ENCODE measurements at regions not wholly inside any gene's neighbourhood (a gene's known extent, or its start where the extent isn't known, plus 50 kb on each side); places are given as distances from the start of the nearest gene placed in this dataset.

DNA sequence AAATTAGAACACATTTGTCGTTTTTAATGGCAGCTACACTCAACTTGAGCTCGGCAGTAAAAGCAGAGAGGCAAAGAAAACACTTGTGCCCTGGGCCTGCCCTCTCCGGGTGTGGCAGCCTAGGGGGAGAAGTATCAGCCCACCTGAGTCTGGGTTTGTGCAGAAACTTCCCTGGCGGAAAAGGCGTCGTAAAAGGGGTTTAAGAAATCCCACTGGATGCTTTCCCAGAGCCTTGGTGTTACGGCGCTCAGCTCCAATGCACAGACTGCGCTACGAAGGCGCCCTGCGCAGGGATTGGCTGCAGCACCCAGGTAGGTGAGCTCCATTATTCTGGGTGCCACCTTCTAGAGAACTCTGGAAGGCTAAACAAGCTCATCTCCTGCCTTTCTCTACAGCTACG is 461.5 kb upstream of the NR2F2 start (continued):
- TF ChIP-seq GLI4 (CRISPR knock-in tag; IDR thresholded peaks at IDR 0.05; ENCODE audit: borderline replicate concordance) (no peak), HOXA5 (CRISPR knock-in tag; IDR thresholded peaks at IDR 0.05) (no peak), SMC3 (IDR thresholded peaks at IDR 0.05; ENCODE audit: low read length) (no peak)
- TF ChIP-seq, protein P1, sequence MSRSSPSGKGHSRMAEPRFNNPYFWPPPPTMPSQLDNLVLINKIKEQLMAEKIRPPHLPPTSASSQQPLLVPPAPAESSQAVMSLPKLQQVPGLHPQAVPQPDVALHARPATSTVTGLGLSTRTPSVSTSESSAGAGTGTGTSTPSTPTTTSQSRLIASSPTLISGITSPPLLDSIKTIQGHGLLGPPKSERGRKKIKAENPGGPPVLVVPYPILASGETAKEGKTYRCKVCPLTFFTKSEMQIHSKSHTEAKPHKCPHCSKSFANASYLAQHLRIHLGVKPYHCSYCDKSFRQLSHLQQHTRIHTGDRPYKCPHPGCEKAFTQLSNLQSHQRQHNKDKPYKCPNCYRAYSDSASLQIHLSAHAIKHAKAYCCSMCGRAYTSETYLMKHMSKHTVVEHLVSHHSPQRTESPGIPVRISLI (CRISPR knock-in tag; IDR thresholded peaks at IDR 0.05; ENCODE audit: borderline replicate concordance): no peak

DNA sequence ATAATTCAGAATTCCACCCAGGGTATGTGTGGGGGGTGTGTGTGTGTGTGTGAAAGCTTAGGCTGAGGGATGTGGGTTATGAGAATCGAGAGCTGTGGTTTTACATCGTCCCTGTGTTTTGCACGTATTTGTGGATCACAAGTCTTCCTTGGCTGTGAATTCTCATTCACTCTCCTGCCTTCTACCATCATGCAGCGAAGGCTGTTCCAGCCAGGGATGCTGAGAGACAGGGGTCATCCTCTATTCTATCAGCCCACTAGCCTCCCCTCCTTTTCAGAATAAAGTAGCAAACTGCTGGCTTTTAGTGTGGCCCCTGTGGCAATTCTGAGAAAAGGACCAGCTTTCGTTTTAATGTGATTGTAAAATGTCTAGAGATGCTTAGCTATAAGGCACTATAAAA is 460.6 kb upstream of the NR2F2 start:
- no peak for FAIRE-seq
- no peak overlapping the region for H3K4me2 ChIP-seq (ENCODE audit: low read depth, low read length)
- no peaks in the 10 kb centered on the region for H3K79me2 ChIP-seq (ENCODE audit: insufficient read depth, low read length)
- H2AFZ ChIP-seq (ENCODE audit: low read length): no peak overlapping the region
- H3K4me1 ChIP-seq (ENCODE audit: insufficient read depth, low read length): no peaks in the 10 kb centered on the region
- H3K9me3 ChIP-seq (ENCODE audit: low read length): no peaks in the 10 kb centered on the region
- WGBS (ENCODE audit: low lambda C conversion rate): 9% methylated on average over 5 of the region's 5 CpGs
- H3K27ac ChIP-seq (ENCODE audit: extremely low read length, insufficient read depth, low read length): no peak overlapping the region
- intact Hi-C loops (cut with micrococcal nuclease; ENCODE audit: unreplicated experiment): no loop called here
- H3K9ac ChIP-seq (ENCODE audit: insufficient read depth, low read depth, low read length): no peak overlapping the region
- no peak for DNase-seq (ENCODE audit: low spot score)
- no peak for ATAC-seq
- H3K36me3 ChIP-seq (replicated peaks in 1 of 2; ENCODE audit: control insufficient read depth in 1 of 2, insufficient read depth in 2 of 2, low read length in 2 of 2): no peaks in the 10 kb centered on the region
- H4K20me1 ChIP-seq (ENCODE audit: insufficient read depth, low read length): no peaks in the 10 kb centered on the region
- in situ Hi-C loops (cut with HindIII; ENCODE audit: extremely low pct_ligation_motif_present, low pct_unique_long_range_greater_than_20kb): no loop called here
- ChIA-PET POLR2A (no interaction called here), CTCF (ENCODE audit: low intra/inter-chr PET ratio, low total read pairs) (no interaction called here)
- H3K27me3 ChIP-seq (ENCODE audit: control insufficient read depth in 1 of 2, insufficient read depth in 2 of 2, low read length in 2 of 2): no peaks in the 10 kb centered on the region
- H3K4me3 ChIP-seq (replicated peaks in 1 of 3; ENCODE audit: insufficient read depth in 1 of 3, low read depth in 2 of 3, low read length in 3 of 3): no peak overlapping the region
- TF ChIP-seq ZNF879 (CRISPR knock-in tag; IDR thresholded peaks at IDR 0.05) (no peak), ZNF253 (CRISPR knock-in tag; IDR thresholded peaks at IDR 0.05; ENCODE audit: borderline replicate concordance) (no peak), ZC3H13 (CRISPR knock-in tag; IDR thresholded peaks at IDR 0.05) (no peak), ZNF746 (CRISPR knock-in tag; IDR thresholded peaks at IDR 0.05) (no peak), ZNF709 (CRISPR knock-in tag; IDR thresholded peaks at IDR 0.05) (no peak)
- TF ChIP-seq, protein P2, sequence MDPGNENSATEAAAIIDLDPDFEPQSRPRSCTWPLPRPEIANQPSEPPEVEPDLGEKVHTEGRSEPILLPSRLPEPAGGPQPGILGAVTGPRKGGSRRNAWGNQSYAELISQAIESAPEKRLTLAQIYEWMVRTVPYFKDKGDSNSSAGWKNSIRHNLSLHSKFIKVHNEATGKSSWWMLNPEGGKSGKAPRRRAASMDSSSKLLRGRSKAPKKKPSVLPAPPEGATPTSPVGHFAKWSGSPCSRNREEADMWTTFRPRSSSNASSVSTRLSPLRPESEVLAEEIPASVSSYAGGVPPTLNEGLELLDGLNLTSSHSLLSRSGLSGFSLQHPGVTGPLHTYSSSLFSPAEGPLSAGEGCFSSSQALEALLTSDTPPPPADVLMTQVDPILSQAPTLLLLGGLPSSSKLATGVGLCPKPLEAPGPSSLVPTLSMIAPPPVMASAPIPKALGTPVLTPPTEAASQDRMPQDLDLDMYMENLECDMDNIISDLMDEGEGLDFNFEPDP (CRISPR knock-in tag; conservative IDR thresholded peaks at IDR 0.05): no peak
- BruUV-seq (replicated peaks): no TSS peak
